HG03469 (cell line): ENCODE measurements at regions not wholly inside any gene's neighbourhood (a gene's known extent, or its start where the extent isn't known, plus 50 kb on each side); places are given as distances from the start of the nearest gene placed in this dataset.

Source experiments
- ATAC-seq: cut with Tn5 transposase; IDR thresholded peaks from one replicate; pipeline ENCODE4 v1.9.1; 2021; ENCODE audit warnings: mild to moderate bottlenecking, moderate library complexity, moderate number of reproducible peaks; ENCODE audit not compliant: unreplicated experiment

GRCh38 chr5:112112346-112112745 lies 306.7 kb downstream of the EPB41L4A start:
- no peak for ATAC-seq

DNA sequence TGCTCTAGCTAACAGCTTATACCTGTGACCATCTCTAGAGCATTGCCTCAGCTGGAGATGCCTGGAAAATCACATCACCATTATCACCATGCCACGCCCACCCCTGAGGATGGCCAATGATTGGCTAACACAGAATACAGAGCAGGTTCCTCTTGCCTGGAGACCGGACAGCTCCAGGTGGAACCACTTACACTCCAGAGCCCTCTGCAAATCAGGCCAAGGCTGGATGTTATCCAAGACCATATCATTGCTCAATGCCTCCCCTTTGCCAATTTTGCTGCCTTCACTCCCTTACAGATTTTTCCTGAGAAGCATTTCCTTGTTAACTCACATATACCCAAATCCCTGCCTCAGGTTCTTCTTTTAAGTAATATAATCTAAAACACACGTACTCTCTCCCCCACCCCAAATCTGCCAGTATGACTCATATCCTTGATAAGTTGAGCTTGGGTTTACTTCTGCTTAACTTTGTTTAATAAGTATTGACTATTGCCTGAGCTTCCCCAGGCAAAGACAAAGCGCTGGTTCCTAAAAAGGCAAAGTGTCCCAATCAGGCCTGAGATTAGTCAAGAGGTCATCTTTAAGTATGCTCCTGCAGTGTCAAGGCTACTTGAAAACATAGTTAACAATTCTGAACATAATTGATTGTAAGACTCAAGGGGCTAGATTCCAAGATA lies 309.6 kb downstream of the EPB41L4A start:
- no peak for ATAC-seq

GRCh38 chr5:112106878-112107277 lies 312.2 kb downstream of the EPB41L4A start:
- no peak for ATAC-seq

DNA sequence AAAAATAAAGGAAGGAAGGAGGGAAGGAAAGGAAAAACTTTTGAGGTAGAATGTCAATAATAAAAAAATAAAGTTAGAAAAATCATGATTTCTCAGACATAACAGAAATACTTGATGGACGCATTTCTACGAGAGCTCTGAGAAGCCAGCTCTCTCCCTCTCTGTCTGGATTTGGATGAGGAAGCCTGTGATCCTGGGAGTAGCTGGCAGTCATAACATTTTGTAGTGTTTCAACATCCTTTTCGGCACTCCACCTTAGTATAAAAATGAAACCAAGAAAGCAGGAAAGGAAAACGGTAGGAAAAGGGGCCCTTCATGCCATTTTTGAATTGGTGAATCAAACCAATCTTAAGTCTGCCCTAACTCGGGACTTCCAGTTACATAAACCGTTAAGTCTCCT lies 321.3 kb downstream of the EPB41L4A start:
- ATAC-seq, result no peak

GRCh38 chr5:112087222-112087621 lies 330.2 kb upstream of the NREP start:
- no peak for ATAC-seq

DNA sequence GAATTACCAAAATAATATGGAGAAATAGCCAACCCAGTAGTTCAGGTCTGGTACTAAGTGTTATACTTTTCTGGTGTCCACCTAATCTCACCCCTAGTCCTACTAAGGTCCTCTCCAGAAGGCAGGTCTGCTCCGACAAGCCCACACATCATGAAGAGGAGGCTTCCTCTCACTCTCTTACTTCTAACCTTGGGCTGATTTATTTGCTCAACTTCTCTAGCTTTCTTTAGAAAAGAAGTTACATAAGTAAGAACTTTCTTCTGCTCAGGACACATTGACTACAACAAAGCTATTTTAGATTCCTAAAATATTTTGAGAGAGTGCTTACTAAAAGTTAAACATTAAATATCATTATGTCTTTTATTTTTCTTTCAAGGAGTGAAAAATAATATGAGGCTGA lies 329.7 kb upstream of the NREP start:
- ATAC-seq, result no peak

DNA sequence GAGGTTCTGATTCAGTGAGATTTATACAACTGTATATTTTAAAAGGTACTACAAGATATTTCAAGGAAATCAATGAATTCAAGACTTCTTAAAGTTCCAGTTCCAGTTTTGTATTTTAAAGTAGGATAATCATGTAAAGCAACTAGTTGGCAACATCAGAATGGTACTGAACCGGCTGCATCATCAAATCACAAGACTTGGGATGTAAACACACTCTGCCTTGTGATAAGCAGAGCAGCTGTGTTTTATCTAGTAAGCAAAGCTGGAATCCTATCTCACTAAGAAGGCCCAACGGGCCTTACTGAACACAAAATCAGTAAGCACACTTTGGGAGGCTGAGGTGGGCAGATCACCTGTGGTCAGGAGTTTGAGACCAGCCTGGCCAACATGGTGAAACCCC lies 327.2 kb upstream of the NREP start:
- ATAC-seq, result no peak

GRCh38 chr5:112083623-112084022 lies 326.6 kb upstream of the NREP start:
- no peak for ATAC-seq

DNA sequence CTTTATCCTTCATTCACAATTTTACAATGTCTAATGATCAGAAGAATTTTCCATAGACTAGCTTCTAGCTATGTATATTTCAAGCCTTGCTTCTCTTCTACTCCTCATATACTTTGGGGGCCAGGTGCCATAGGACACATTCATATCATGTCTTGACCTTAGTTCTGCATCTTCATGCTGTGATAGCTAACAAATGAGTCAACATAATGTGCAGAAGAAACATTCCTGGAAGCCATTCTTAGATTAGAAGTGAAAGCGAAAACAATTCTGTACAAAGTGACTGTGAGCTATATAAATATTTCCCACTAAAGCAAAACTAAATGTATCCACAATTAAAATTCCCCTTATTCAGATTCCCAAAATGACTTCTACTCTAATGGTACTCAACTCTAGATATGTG lies 320.2 kb upstream of the NREP start:
- ATAC-seq, result peak; percentile 81

DNA sequence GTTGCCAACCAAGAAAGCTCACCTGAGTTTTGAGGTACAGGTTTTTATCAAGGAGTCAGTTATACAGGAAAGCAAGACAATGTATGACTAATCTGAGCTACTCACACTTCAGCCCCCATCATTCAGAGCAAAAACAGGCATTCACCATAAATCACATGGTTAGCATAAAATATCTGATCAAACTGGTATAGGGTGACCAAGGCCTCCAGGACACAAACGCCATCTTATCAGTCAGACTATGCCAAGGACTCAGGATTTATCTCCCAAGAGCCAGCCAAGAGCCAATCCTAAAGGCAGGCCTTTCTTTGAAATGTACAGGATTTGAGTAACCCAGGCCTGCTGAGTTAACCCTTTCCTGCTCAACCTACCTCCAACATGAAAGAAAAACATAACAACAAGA lies 313.0 kb upstream of the NREP start:
- no peak for ATAC-seq

- ATAC-seq, result no peak
Measured at GRCh38 chr5:112069329-112069728, 312.3 kb upstream of the NREP start.

- no peak for ATAC-seq
Measured at GRCh38 chr5:112068593-112068992, 311.6 kb upstream of the NREP start.

- ATAC-seq, result no peak
Measured at GRCh38 chr5:112065781-112066180, 308.8 kb upstream of the NREP start.

DNA sequence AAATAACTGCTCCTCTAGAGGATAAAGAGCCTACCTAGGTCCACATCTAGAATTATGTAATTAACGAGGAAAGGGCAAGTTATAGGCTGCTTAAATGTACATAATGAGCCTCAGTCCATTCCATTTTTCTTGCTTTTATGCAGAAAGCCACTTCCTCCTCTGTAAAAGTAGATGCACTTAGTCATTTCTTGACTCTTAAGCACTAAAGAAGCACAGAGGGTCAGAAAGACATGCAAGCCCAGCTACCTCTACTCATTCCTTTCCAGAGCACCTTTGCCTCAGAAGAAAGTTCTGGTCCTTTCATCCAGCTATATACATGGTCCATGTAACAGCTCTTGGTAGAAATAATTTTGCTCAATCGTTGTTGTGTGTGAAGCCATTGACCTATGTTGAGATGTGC lies 308.0 kb upstream of the NREP start:
- ATAC-seq, result no peak

DNA sequence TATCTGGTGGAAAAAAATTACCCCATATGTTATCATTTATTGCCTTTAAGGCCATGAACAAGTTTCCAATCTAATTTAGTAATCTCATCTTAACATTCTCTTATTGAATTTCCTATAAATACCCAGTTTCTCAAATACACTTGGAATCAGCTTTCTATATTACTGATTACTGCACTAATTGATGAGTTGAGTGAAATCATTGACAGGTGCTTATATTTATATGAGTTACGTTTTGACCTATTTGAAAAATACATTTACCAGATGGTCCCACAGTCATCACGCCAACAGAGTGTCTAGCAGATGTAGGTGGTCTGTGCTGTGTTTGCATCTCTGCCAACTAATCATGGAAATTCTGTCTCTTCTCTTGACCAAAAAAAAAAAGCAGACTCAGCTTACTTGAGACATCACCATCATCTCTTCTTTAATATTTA lies 307.3 kb upstream of the NREP start:
- ATAC-seq, result no peak

DNA sequence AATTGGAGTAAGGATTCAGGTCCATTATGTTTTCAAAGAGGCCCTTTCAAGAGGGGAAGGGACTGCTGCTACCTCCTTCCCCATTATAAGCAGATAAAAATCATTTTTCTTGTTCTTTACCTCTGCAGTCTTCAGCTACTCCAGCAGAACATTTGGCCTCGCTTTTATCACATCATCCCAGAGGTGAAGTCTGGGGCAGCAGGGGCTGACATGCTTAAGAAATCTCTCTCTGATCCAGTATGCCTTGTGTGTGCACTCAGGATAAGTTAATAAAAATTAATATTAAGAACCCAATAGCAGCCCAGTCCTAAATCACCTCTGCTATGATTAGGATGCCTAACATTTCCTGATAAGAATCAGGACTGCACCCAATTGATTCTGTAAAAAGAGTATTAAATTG lies 306.9 kb upstream of the NREP start:
- no peak for ATAC-seq

DNA sequence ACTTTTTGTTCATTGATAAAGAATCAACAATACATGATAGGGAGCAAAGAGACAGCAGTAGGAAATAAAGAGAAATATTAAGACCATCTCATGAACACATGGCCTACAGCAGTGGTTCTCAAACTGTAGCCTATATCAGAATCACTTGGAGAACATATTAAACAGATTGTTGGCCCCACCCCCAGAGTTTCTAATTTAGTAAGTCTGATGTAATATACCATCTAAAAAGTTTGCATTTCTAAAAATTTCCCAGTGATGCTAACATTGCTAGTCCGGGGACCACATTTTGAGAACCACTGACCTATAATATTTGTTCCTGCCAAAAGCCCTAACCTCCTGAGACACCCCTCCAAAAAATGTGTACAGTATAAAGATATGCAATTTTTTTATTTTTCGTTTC lies 306.2 kb upstream of the NREP start:
- ATAC-seq, result no peak

DNA sequence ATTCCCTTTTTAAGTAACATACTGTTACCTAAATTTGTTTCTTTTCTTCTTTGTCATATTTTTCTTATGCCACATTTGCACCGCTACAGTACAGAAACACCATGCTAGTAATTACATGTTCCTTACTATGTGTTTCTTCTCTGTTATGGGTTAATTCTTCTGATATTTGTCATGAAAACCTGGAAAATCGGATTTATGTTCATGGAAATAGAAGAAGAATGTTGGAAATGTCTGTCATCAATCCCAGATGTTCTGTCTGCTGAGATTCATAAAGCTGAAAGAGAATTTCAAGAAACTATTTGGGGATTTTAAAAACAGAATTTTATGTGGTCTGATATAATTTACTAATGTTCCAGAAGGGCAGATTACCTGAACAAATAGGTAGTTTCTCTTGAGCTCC lies 305.2 kb upstream of the NREP start:
- ATAC-seq, result no peak

DNA sequence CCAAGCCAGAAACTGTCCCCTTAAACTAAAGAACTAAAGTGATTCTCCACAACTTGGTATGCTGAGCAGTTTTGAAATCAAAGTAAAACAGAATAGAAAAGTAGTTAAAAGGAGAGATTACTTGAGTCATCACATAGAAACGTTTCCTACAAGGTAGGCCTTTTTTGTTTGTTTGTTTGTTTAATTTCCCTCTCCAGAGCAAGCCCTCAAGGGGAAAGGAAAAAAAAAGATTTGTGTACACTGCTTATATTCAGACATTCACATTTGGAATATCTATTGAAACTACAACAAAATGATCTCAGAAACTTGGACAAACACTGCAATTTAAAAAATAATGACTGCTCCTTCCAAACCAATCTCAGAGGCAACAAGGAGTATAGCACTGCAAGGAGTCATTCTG lies 304.7 kb upstream of the NREP start:
- ATAC-seq, result no peak

DNA sequence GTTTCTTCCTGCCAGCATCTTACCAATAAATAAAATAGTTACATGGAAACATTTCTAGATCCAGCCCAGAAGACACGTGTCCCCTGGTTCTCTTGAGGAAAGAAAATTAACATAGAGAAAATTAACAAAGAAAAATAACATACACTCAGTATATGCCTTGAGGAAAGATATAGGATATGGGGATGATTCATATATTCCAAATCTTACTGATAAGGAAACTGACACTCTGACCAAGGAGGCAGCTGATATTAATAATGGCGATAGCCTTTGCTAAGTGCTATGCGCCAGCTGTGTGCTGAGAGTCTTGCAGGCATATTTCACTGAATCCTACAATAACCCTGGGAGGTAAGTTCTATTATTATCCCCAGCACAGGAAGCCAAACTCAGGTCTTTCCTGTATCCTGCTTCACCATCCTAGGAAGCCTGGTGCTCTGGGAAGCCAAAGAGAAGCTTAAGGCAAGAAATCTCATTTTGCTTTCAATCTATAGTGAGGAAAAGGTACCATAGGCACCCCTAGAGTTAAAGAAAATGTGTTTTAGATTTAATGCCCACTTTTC lies 302.7 kb upstream of the NREP start:
- no peak for ATAC-seq

DNA sequence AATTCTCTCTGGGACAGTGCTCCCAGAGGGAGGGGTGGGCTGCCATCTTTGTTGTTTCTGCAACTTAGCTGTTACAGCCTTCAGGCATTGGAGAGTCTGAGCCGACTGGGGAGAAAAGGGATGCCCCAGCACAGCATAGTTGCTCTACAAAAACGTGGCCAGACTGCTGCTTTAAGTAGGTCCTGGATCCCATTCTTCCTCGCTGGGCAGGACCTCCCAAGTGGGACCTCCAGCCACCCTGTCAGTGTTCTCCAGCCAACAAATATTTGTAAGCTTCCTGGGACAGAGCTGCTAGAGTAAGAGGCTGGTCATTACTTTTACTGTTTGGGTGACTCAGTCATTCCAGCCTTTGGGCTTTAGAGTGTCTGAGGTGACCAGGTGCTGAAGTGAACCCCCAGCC lies 292.7 kb upstream of the NREP start:
- ATAC-seq, result no peak

- no peak for ATAC-seq
Measured at GRCh38 chr5:112036206-112036605, 279.2 kb upstream of the NREP start.

- ATAC-seq, result no peak
Measured at GRCh38 chr5:112034421-112034979, 277.5 kb upstream of the NREP start.
